ENCODE measurements at regions not wholly inside any gene's neighbourhood (a gene's known extent, or its start where the extent isn't known, plus 50 kb on each side); places are given as distances from the start of the nearest gene placed in this dataset.

DNA sequence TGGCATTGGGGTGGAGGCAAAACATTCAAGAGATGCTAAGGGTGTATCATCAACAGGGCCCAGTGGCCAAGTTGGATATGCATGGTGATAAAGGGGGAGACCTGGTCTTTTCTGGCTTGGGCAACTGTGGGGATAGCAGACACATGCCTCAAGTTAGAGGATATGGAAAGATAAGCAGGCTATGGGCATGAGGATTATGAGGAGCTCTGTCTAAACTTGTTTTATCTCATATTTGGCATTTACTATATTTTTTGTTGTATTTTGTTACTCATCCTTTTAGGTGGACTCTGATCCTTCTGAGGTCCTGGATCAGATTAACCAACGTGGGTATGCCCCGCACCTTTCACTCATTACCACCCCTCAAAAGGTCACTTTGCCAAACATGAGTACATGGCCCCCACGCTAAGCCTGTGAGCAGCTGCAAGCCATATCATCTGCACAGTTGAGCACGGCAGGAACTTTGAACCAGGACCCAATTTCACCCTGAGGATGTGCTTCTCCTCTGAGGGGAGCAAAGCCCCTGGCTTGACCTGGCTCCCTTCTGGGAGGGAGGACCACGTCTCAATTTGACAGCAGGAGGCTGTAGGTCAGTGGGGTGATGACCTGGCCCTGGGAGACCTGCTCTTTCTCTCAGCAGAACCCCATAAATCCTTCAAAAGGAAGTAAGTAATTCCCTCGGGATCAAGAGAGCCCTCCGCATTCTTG lies 71.1 kb upstream of the CD180 start:
- H3K27me3 ChIP-seq (ENCODE audit: insufficient read depth, low read depth) = no peaks in the 10 kb centered on the region
- no peaks in the 10 kb centered on the region for H4K20me1 ChIP-seq (ENCODE audit: insufficient read depth)
- no peaks in the 10 kb centered on the region for H3K9me2 ChIP-seq (ENCODE audit: insufficient read depth)
- no peaks in the 10 kb centered on the region for H3K79me2 ChIP-seq (ENCODE audit: low read depth)
- no peak for DNase-seq
- no peak overlapping the region for H2AFZ ChIP-seq
- POLR2A ChIA-PET (ENCODE audit: unreplicated experiment) = no interaction called here
- no peak overlapping the region for H3K4me3 ChIP-seq
- H3K36me3 ChIP-seq (ENCODE audit: low read depth) = no peaks in the 10 kb centered on the region
- TF ChIP-seq, protein P1, sequence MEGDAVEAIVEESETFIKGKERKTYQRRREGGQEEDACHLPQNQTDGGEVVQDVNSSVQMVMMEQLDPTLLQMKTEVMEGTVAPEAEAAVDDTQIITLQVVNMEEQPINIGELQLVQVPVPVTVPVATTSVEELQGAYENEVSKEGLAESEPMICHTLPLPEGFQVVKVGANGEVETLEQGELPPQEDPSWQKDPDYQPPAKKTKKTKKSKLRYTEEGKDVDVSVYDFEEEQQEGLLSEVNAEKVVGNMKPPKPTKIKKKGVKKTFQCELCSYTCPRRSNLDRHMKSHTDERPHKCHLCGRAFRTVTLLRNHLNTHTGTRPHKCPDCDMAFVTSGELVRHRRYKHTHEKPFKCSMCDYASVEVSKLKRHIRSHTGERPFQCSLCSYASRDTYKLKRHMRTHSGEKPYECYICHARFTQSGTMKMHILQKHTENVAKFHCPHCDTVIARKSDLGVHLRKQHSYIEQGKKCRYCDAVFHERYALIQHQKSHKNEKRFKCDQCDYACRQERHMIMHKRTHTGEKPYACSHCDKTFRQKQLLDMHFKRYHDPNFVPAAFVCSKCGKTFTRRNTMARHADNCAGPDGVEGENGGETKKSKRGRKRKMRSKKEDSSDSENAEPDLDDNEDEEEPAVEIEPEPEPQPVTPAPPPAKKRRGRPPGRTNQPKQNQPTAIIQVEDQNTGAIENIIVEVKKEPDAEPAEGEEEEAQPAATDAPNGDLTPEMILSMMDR (conservative IDR thresholded peaks at IDR 0.05) = no peak
- no peak for TF ChIP-seq EZH2 (IDR thresholded peaks at IDR 0.05; ENCODE audit: low read depth)
- no peaks in the 10 kb centered on the region for H3F3A ChIP-seq (ENCODE audit: insufficient read depth, low read depth)
- H3K4me2 ChIP-seq = no peak overlapping the region
- intact Hi-C loops (cut with micrococcal nuclease; ENCODE audit: unreplicated experiment) = no loop called here
- no TSS peak for BruUV-seq (replicated peaks)
- CTCF ChIA-PET = no interaction called here
- H3K27ac ChIP-seq = no peak overlapping the region
- H3K4me1 ChIP-seq (replicated peaks; ENCODE audit: insufficient read depth) = no peaks in the 10 kb centered on the region
- H3K9me3 ChIP-seq (ENCODE audit: insufficient read depth, low read depth) = no peaks in the 10 kb centered on the region

DNA sequence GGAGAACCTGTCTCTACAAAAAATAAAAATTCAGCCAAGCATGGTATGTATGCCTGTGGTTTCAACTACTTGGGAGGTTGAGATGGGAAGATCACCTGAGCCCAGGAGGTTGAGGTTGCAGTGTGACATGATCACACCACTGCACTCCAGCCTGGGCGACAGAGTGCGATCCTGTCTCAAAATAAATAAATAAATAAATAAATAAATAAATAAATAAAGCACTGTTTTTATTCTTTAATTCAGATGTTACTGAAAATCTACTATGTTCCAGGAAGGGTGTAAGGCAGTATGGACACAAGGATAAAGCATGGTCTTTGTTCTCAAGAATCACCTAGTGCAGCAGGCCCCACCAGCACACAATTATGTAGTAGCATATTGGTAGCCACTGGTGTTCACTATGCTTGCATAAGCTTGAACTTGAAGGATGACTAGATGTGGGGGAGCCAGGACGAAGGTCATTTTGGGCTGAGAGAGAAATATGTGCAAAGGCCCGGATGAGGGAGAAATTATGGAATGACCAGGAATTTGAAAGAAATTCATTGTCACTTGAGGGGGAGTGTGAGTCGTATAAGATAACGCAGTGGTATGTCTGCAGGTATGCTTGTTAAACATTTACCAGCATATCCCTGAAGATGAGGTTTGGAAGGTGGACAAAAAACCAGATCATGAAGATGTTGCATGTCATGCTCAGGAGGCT lies 70.2 kb upstream of the CD180 start:
- DNase-seq = no peak
- ChIA-PET CTCF (interaction anchor here (0.6 kb wide), 1 partner anchor 986 kb away, joined by 4 read pairs; no protein-coding TSS in a partner anchor), POLR2A (ENCODE audit: unreplicated experiment) (no interaction called here)
- no peaks in the 10 kb centered on the region for H3F3A ChIP-seq (ENCODE audit: insufficient read depth, low read depth)
- no peak overlapping the region for H2AFZ ChIP-seq
- no peaks in the 10 kb centered on the region for H3K36me3 ChIP-seq (ENCODE audit: low read depth)
- H3K79me2 ChIP-seq (ENCODE audit: low read depth) = no peaks in the 10 kb centered on the region
- H4K20me1 ChIP-seq (ENCODE audit: insufficient read depth) = no peaks in the 10 kb centered on the region
- no peak overlapping the region for H3K27ac ChIP-seq
- no peak overlapping the region for H3K4me3 ChIP-seq
- no peaks in the 10 kb centered on the region for H3K4me1 ChIP-seq (replicated peaks; ENCODE audit: insufficient read depth)
- intact Hi-C loops (cut with micrococcal nuclease; ENCODE audit: unreplicated experiment) = no loop called here
- H3K4me2 ChIP-seq = no peak overlapping the region
- H3K9me2 ChIP-seq (ENCODE audit: insufficient read depth) = no peaks in the 10 kb centered on the region
- TF ChIP-seq EZH2 (IDR thresholded peaks at IDR 0.05; ENCODE audit: low read depth) = no peak
- TF ChIP-seq, protein P1 (conservative IDR thresholded peaks at IDR 0.05) = no peak
- H3K27me3 ChIP-seq (ENCODE audit: insufficient read depth, low read depth) = no peaks in the 10 kb centered on the region
- no peaks in the 10 kb centered on the region for H3K9me3 ChIP-seq (ENCODE audit: insufficient read depth, low read depth)
- no TSS peak for BruUV-seq (replicated peaks)

DNA sequence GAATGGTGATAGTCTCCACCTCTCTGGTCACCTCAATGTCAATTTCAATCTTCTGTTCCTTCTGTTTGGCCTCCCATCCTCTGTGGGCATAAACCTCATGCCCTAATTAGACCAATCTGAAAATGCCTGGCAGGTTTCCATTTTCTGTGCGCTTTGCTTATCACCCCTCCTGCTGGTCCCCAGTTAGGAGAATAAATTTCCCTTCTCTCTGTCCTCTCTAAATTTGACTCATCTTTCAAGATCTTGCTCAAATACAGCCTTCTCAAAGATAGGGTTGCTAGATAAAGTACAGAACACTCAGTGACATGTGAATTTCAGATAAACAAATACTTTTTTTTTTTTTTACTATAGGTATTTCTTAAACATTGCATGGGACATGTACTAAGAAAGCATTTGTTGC lies 69.4 kb upstream of the CD180 start:
- no peaks in the 10 kb centered on the region for H3F3A ChIP-seq (ENCODE audit: insufficient read depth, low read depth)
- intact Hi-C loops (cut with micrococcal nuclease; ENCODE audit: unreplicated experiment) = no loop called here
- H3K27ac ChIP-seq = no peak overlapping the region
- no peak for DNase-seq
- no peaks in the 10 kb centered on the region for H3K4me1 ChIP-seq (replicated peaks; ENCODE audit: insufficient read depth)
- ChIA-PET CTCF (interaction anchor here (0.6 kb wide), 2 partner anchors 17 to 987 kb away, joined by 3 to 4 read pairs; no protein-coding TSS in a partner anchor), POLR2A (ENCODE audit: unreplicated experiment) (no interaction called here)
- H3K27me3 ChIP-seq (ENCODE audit: insufficient read depth, low read depth) = no peaks in the 10 kb centered on the region
- H4K20me1 ChIP-seq (ENCODE audit: insufficient read depth) = no peaks in the 10 kb centered on the region
- H3K36me3 ChIP-seq (ENCODE audit: low read depth) = no peaks in the 10 kb centered on the region
- H3K4me2 ChIP-seq = no peak overlapping the region
- no TSS peak for BruUV-seq (replicated peaks)
- no peaks in the 10 kb centered on the region for H3K9me3 ChIP-seq (ENCODE audit: insufficient read depth, low read depth)
- H2AFZ ChIP-seq = no peak overlapping the region
- H3K9me2 ChIP-seq (ENCODE audit: insufficient read depth) = no peaks in the 10 kb centered on the region
- H3K4me3 ChIP-seq = no peak overlapping the region
- TF ChIP-seq EZH2 (IDR thresholded peaks at IDR 0.05; ENCODE audit: low read depth) = no peak
- TF ChIP-seq, protein P1 (conservative IDR thresholded peaks at IDR 0.05) = no peak
- no peaks in the 10 kb centered on the region for H3K79me2 ChIP-seq (ENCODE audit: low read depth)
